GM12873 (cell line): ENCODE measurements at regions not wholly inside any gene's neighbourhood (a gene's known extent, or its start where the extent isn't known, plus 50 kb on each side); places are given as distances from the start of the nearest gene placed in this dataset.

Experiments used
- TF ChIP-seq, protein P1 (sequence below): IDR thresholded peaks from 2 replicates; pipeline ENCODE4 v1.5.1; 2012; ENCODE audit warnings: low read depth, mild to moderate bottlenecking, moderate library complexity, low read length, control low read depth; ENCODE audit not compliant: insufficient read depth; ENCODE audit errors: missing control alignments

GRCh38 chr1:82240571-82240970 is 439.8 kb downstream of the ADGRL2 start:
- TF ChIP-seq, protein P1, sequence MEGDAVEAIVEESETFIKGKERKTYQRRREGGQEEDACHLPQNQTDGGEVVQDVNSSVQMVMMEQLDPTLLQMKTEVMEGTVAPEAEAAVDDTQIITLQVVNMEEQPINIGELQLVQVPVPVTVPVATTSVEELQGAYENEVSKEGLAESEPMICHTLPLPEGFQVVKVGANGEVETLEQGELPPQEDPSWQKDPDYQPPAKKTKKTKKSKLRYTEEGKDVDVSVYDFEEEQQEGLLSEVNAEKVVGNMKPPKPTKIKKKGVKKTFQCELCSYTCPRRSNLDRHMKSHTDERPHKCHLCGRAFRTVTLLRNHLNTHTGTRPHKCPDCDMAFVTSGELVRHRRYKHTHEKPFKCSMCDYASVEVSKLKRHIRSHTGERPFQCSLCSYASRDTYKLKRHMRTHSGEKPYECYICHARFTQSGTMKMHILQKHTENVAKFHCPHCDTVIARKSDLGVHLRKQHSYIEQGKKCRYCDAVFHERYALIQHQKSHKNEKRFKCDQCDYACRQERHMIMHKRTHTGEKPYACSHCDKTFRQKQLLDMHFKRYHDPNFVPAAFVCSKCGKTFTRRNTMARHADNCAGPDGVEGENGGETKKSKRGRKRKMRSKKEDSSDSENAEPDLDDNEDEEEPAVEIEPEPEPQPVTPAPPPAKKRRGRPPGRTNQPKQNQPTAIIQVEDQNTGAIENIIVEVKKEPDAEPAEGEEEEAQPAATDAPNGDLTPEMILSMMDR, result no peak

GRCh38 chr1:82230667-82231066 is 429.9 kb downstream of the ADGRL2 start:
- TF ChIP-seq, protein P1, result no peak

DNA sequence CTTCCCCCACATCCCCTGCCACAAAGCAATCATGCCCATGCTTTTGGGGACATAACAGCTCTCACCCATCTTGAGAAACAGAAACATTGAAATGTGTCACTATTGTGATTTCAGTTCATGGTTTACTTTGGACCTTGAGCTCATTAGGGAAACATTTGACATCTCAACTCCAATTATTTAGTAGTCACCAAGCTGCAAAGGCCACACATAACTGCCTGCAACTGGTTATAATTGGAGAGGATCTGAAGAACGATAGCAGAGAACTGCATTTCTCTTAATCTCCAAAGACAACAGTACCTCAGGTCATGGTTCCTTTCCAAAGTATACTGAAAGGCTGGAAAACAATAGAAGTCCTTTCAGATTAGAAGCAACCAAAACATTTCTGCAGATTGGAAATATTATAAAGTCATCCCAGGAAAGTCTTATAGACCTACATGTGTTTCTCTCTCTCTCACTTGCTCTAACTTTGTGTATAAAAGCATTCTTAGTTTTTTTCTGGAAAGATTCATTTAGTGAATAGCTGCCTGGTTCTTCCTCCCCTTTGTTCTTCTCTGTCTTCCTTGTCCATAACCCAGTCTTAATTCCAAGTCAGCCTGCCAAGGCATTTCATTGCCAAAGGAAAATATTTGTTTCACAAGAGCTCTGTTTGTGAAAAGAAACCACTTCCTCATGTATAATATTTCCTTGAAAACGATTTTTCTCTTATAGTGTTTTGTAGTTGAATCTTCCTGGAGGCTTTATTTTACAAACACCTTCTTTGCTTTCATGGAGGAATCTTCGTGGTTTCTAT is 426.8 kb downstream of the ADGRL2 start:
- TF ChIP-seq, protein P1, result no peak

DNA sequence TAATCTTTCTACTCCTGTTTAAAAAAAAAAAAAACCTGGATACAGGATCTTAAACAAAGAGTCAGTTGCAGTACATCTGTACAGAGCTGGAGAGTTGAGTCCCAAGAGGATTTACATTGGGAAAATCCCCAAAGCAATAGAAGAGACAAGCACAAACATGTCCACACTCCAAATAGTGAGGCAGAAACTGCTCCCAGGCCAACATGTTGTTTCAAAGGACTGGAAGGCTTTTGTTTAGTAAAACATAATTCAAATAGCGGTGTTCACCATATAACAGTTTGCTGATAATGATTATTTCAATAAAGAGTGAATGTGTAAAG is 425.4 kb downstream of the ADGRL2 start:
- TF ChIP-seq, protein P1, result no peak

- TF ChIP-seq, protein P1, result no peak
Observed at GRCh38 chr1:82225421-82226185, 424.9 kb downstream of the ADGRL2 start.

DNA sequence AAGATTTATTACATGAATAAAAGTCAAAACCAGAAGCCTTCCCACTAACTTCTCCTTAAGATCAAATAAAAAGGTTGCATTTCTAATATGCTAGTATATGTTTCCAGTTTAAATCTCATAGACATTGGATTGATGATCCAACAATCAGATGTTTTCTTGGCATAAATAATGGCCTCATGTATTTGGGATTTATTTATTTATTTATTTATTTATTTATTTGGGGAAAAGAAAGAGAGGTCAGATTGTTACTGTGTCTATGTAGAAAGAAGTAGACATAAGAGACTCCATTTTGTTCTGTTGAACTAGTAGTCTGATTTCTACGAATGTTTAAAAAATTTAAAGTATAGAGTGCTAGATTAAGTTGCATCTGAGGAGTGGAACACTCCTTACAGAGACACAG is 422.4 kb downstream of the ADGRL2 start:
- TF ChIP-seq, protein P1, result no peak

- TF ChIP-seq, protein P1, result no peak
Observed at GRCh38 chr1:82221721-82222120, 421.0 kb downstream of the ADGRL2 start.
